GM21367 (cell line): ENCODE measurements at regions not wholly inside any gene's neighbourhood (a gene's known extent, or its start where the extent isn't known, plus 50 kb on each side); places are given as distances from the start of the nearest gene placed in this dataset.

Source experiments
- ATAC-seq: cut with Tn5 transposase; IDR thresholded peaks from one replicate; pipeline ENCODE4 v1.9.1; 2021; ENCODE audit not compliant: unreplicated experiment

DNA sequence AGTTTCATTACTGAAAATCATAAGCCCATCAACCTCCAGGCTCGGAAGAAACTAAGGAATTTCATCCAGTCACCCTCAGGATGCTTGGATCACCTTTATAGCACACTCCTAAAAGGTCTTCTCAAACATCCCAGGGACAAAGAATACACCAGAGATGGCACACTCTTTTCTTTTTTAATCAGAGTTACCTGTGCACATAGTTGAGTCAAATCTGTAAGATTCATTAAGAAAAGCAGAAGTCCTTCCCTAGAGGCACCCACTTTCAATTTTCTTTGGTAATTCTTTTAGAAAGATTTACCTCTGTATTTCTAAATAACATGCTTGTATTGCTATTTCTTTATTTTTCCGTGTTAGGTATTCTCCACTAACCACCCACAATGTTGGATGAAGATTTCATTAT lies 50.6 kb upstream of the IL6 start:
- no peak for ATAC-seq

DNA sequence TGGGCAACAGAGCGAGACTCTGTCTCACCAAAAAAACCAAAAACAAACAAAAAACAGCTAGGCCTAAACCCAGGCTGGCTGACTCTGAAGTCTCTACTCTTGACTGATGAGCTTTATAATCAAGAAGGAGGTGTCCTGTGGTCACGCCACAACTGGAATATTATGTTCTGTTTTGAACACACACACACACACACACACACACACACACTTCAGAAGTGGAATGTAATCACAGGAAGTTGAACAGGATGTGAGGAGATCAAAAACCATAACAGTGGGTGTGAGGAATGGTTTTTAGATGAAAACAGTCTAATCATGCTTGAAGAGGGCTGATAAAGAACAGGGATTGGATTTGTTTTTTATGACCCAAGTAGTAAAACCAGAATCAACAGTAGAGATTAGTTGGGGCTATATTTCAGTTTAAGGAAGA lies 51.1 kb upstream of the IL6 start:
- ATAC-seq, result no peak

DNA sequence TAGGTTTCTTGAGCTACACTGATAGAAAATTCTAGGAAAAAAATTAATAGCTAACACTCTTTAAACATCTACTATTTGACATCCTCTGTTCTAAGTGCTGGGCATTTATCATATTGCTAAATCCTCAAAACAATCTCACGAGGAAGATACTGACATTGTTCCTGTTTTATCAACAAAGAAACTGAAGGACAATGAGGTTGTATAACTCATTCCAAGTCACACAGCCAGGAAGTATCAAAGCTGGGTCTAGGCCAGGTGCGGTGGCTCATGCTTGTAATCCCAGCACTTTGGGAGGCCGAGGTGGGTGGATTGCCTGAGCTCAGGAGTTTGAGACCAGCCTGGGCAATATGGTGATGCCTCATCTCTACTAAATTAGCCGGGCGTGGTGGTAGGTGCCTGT lies 51.6 kb upstream of the IL6 start:
- no peak for ATAC-seq

DNA sequence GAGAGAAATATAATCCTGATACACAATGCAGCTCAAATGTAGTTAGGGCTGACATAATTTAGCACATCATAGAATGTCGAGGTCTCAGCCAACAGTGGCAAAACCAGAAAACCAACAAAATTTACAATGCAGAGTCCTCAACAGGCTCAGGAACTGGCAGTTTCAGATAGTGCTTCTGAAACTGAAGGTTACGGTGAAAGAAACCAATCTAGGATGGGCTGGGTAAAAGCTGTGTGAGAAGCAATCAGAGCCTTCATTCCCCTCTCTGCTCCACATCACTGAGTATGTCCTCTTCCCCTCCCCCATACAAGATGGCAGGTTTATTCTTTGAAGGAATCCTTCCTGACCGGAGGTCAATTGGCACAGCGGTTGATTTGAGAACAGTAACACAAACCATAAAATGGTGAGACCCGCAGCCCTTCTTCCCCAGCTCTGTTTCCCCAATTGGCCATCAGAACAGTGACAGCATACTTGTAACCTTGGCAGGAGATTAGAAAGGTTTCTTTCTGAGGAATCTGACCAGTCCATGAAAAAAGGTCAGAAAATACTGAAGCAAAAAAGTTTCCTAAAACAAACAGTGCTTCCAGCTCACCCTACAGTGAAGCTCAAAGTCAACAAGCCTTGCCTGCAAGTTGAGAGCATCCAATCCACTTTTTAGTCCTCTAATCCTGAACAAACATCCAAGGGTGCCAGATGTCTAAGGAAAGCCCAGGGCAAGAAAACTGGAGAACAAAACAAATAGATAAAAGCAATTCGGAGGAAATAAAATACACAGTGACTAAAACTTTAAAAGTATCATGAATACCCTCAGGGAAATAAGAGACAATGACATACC lies 53.9 kb upstream of the IL6 start:
- ATAC-seq, result peak; percentile 86

DNA sequence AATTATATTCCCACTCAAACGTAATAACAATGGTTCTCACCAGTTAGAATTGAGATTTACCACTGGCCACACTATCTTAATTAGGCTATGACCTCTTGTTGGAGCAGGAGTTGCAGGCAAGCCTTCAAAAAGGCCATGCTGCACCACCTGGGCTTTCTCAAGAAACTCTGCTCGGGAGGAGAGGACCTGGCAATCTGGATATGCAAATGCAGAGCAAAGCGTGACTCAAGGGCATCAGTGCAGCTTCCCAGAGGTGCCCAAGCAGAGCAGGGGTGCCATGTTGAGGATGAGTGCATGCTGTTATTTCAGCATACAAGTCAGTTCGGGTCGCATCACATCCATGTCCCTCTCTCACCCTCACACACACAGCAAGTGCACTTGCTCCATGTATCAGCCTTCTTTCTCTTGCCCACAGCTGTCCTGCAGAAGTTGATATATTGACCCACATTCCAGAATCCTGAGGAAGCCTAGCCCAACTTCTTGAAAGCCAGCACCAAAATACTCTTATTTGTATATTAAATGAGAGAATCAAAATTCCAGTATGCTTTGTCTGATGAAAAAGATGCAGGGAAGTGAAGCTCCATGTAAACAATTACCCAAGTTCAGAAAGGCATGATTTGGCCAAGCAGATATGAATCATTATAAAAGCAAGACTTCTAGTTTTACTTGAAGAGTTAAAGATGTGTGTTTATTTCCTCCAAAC lies 55.7 kb upstream of the IL6 start:
- no peak for ATAC-seq

DNA sequence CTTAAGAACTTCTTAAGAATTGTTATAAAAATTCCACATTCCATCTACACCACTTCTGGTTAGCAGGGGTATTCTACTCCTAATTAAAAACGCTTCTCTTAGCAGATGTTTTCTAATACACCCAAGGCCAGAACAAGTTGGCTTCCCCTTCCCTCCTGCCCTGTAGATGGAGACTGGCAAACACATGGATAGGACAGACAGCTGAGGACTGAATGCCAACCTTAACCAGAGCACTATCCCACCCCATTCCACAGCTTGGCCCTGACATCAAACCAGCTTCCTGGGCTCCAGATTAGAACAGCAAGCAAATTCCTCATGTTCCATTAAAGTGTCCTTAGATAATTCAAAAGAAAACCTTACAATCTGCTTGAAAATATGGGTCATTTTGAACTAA lies 56.6 kb upstream of the IL6 start:
- ATAC-seq, result no peak

DNA sequence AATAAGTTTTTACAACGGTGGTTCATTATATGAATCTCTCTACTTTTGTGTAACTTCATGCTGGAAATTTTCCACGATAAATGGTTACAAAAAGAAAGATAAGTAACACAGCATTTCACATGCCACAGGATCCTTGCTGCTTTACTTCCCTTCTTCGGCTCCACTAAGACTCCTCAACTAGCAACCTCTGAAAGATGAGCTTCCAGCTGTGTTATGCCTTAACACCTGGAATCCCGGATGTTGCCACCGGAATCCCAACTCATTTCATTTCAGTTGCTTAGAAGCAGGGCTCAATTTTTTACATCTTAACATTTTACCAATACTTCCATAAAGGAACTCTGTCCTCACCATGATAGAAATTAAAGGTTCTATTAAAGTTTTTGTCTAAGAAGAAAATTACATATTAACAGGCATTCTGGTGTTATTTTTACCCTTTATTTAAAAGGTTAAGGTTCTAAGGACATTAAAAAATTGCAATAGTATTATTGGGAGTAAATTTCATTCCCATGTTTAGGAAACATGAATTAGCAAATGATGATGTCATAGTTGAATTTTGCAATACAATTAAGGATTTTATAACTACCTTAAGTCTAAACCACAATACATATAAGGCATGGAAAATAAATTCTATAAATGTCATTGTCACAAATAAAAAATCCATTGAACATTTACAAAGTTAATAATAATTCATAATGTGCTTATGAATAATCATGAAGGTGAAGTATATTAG lies 57.1 kb upstream of the IL6 start:
- no peak for ATAC-seq

DNA sequence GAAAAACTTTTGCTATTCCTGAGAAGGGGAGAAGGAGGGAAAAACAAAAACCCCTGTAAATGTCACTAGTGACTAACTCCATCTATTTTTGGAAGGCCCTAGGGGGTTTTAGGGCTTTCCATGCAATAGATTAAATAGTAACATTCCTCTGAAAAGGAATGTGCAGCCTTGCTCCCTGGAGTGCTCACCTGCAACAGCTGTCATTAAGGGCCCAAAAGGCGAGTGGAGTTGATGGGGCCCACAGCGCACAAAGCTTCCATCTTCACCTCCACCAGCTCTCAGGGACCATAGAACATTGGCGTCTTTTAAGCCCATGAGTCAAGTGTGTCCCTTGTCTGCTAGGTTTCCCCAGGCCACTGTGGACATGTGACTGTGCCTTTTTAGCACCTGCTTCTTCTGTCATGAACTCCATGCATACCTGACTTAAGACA lies 58.0 kb upstream of the IL6 start:
- no peak for ATAC-seq

DNA sequence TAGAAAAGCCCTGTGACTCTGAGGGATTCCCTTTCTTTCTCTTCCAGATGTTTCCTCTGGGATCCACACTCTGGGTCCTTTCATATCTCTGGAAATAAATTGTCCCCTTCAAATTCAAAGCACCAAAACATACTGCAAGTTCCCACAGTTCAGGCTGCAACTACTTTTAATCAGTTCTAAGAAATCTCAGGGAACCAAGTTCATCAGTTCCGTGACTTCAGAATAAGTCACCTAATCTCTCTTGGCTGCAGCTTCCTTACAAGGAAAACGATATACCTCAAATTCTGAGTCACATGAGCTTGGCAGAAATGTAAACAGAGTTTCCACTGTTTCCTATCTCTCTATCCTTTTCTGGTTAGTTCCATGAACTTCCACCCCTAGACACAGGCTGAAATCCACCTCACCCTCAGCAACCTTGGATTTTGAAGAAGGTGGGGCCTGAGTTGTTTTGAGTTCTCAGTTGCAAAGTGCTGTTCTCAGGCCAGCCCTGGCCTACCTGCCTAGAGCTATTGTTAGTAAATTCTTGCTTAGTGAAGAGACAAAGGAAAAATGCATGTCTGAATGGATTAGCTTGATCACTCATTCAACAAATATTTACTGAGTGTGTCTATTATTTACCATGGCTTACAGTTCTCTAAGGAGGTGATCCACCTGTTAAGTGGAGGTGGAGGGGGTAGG lies 59.3 kb upstream of the IL6 start:
- no peak for ATAC-seq

DNA sequence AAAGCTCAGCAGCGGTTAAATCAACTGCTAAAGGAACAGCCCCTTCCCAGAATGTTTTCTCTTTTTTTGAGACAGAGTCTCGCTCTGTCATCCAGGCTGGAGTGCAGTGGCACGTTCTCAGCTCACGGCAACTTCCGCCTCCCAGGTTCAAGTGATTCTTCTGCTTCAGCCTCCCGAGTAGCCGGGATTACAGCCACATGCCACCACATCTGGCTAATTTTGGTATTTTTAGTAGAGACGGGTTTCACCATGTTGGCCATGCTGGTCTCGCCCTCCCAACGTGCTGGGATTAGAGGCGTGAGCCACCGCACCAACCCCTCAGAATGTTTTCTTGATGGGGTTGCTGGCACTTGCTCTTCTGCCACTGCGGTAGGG lies 59.8 kb upstream of the IL6 start:
- ATAC-seq, result no peak

DNA sequence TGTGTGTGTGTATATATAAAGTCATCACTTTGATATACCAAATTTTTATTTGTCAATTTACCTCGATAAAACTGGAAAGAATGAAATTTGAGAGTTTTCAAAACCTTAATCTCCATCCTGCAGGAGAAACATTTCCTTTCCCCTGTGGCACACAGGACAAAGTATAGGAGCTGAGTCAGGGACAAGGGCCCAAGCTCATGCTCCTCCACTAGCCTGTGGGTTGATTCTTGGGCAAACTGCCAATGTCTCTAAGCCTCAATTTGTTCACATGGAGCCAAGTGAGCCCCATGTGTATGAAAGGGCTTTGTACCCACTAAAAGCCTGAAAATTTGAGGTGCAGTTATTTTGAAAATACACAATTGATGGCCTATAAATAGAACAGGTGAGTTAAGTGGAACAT lies 60.3 kb upstream of the IL6 start:
- no peak for ATAC-seq

DNA sequence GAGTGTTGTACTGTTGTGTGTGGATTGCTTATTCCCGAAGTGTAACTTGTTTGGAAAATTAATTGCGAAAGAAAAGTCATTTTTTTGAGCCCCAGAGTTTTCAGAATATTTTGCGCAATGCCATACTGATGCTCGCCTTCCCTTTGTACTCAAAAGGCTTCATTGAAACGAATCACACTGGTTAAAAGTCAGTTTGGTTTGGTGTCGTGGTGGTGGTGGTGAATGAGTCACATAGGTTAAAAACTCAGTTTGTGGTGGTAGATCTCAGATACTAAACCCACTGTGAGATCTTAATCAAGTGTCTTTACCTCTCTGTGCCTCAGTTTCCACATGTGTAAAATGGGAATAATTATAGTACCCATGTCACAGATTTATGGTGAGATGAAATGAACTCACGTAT lies 61.1 kb upstream of the IL6 start:
- ATAC-seq, result no peak

DNA sequence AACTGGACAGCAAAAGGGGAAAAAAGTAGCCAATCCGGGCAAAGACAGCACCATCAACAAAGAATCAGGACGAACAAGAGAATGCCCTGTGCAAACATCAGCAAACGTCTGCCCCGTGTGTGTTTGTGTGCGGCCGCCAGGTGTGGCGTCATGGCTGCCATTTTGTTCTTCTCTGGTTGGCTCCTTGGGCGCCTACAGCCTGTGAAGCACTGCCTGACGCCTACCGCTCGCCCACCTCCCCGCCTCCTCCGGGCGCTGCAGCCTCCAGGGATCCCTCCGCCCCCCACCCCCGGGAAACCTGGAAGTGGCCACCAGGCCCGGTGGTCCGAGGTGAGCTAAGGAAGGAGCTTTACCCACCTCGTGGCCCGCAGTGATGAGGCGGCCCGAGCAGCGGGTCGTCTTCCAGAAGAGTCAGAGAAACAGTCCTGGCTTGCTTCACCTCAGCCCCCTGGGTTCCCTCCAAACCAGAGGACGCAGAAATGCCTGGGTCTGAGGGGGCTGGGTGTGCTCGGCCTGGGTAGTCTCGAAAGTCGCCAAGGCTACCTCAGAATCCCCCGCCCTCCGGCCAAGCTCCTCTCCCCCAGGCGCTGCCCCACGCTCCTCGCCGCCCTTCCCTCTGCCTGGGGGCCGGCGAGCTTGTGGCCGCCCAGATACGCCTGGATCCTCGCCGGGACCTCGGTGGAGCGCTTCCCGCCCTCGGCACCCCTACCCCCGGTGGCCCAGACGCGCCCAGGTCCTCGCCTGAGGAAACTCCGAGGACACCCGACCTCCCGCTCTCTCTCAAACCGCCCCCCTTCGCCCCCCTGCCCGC lies 61.8 kb upstream of the IL6 start:
- no peak for ATAC-seq

DNA sequence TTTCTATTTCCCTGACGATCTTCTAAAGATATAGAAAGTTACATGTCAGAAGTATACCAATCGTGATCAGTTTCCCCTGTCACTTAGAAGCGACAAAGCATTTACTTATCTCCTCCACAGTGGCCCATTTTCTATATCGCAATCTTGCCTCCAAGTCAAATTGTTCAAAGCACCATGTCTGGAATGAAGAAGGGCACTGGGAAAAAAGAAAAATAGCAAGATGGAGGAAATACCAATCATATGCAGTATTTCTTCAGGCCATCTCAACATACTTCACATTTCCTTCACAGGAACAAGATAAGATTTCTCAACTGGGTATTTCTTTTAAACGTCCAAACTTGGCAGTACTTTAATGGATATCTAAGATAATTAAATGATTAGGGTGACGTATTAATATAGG lies 63.3 kb upstream of the IL6 start:
- ATAC-seq, result no peak

DNA sequence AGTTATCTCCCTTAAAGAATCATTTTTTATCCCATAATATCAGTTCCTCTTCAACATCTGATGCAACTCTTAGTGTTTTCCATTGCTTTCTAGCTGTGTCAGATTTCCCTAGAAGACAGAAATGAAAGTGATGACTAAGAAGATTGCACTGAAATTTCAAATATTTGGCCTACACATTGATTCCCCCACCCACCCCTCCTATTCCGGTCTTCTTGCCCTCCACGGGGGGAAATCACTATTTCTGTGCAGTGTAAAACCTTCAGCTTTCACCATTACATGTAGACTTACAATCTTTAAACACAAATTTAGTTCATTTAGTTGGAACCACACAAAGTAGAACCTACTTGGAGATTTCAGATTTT lies 63.7 kb upstream of the IL6 start:
- ATAC-seq, result no peak

DNA sequence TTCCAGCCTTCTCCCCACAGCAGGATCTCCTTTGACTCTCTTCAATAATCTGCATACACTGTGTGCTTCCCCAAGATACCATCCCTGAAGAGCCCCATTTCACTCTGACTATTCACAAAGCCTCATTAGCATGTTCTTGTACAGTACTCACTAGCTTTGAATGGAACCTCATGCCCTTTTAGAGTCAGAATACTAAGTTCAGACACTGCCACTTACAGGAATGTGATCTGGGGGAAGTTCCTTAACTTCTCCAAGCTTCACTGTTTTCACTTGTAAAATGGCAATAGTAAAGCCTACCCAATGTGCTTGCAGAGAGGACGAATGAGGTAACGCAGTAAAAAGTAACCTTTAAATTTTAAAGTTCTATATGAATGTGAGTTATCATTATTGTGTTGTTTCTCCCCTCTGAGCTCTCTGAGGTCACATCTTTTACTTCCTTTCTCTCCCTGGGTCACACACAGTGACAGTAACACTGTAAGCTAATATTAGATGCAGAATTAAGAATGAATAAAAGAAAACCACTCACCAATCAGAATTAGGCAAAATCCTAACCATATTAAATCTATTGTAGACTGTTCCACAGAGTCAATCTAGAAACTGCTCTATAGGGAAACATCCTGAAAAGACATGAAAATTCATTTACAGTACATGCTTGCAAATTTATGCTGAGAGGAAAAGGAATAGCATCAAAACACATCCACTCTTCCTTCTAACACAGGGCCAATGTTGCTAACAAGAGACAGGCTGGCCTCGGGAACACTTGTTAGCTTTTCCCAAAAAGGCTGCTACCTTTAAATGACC lies 64.2 kb upstream of the IL6 start:
- ATAC-seq, result peak; percentile 44

DNA sequence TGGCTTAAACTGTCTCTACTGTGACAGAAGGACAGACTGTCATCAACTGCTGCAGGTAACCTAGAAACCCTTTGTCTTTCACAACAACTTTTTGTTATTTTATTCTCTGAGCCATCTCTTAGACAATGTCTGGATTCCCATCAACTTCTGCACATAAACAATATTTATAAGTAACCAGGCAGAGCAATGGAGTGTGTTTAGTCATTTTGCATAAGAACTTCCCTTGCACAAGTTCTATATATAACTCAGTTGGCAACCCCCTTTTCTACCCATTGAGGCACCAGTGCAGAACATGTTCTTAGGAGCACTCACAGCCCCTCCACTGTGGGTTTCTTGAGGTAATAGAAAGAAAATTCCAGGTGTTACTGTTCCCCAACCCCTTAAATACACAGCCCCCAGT lies 65.0 kb upstream of the IL6 start:
- ATAC-seq, result peak; percentile 61

DNA sequence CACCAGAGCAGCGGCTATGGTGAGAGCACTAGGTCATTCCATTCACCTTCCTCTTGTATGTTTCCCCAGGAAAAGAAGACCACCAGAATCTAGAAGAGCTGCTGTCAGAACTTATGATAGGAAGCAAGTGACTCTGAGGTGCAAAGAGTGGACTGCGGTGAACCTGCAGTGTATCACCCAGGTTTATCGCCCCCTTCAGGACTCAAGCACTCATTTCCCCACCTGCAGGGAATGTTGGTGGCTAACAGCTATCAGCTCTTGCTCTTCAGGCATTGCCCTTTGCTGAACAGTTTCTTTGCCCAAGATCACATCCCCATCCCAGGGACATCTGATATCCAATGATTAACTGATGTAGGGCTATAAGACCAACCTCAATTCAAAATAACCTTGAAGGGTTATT lies 66.3 kb upstream of the IL6 start:
- no peak for ATAC-seq

DNA sequence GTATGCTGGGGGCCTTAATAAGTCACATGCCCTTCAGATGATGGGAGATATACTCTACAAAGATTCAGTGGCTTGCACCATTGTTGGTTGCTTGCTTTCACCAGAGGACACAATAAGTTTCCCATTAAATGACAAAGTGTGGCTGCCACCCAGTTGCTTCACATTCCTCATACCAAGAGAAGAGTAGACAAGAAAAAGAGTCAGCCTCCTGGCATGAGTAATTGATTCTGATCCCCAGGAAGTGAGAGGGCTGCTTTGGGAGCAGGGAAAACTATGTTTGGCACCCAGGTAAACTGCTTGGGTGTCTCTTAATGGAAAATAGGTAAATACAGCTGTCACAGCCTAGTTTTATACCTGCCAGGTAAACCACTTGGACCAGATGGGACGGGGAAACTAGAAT lies 66.7 kb upstream of the IL6 start:
- no peak for ATAC-seq

DNA sequence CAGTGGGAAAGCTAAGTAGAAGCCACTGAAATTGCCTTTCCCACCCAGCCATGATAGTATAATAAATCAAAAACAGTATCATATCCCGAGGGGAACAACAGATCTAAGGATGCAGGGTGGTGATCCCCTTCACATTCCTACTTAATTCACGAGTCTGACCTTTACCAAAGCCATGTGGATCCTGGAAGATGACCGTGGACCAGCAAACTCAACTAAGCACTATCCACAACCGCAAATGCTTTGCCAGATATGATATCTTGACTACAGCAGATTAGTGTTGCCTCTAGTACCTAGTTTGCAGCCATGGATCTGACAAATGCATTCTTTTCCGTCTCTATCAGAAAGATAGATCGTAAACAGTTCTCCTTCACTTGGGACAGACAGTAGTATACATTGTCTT lies 67.3 kb upstream of the IL6 start:
- no peak for ATAC-seq
